HEK293 (cell line): ENCODE measurements at regions not wholly inside any gene's neighbourhood (a gene's known extent, or its start where the extent isn't known, plus 50 kb on each side); places are given as distances from the start of the nearest gene placed in this dataset.

Experiments used
- CTCF ChIA-PET: fragments of 350-600 bp; formaldehyde crosslinking; extraction: SDS; loops from one replicate; lab custom pipeline; 2021; ENCODE audit warnings: antibody characterized with exemption; lab: Yijun Ruan, JAX
- POLR2A ChIA-PET: fragments of 300-600 bp; formaldehyde crosslinking; extraction: SDS; loops from one replicate; lab custom pipeline; 2020; ENCODE audit warnings: antibody characterized with exemption, inconsistent platforms; lab: Yijun Ruan, JAX
- H3K27ac ChIP-seq: fragments of 200-500 bp; sonication (Bioruptor generic); 2 replicates; pipeline ENCODE4 v1.5.1; 2014; ENCODE audit warnings: low read depth, low read length, control low read depth, inconsistent platforms; ENCODE audit errors: extremely low read depth
- H3K36me3 ChIP-seq, 2 experiments: fragments of 200-500 bp in 1 of 2; sonication (Bioruptor generic) in 1 of 2; 1 replicate in 1 of 2; 2 replicates in 1 of 2; pipeline ENCODE4 v1.5.1; 2014 to 2017; ENCODE audit warnings: inconsistent platforms in 2 of 2, low read length in 2 of 2; ENCODE audit not compliant: control insufficient read depth in 2 of 2, insufficient read depth in 1 of 2
- H3K4me1 ChIP-seq: fragments of 200-500 bp; sonication (Bioruptor generic); 2 replicates; pipeline ENCODE4 v1.5.1; 2014; ENCODE audit warnings: mild to moderate bottlenecking, low read length, inconsistent platforms; ENCODE audit not compliant: control insufficient read depth, insufficient read depth
- H3K4me3 ChIP-seq: 2 replicates; pipeline ENCODE4 v1.5.1; 2011; ENCODE audit warnings: low read depth, mild to moderate bottlenecking, control low read depth, low read length, moderate library complexity
- H3K9me3 ChIP-seq: fragments of 200-500 bp; sonication (Bioruptor generic); 2 replicates; pipeline ENCODE4 v1.5.1; 2014; ENCODE audit warnings: low read depth, low read length, inconsistent platforms; ENCODE audit not compliant: control insufficient read depth, insufficient read depth
- BCL11A ChIP-seq: fragments of 450-650 bp; formaldehyde crosslinking; IDR thresholded peaks from 2 replicates; pipeline ENCODE4 v1.5.1; 2016; ENCODE audit warnings: low read depth, missing biosample characterization, missing genetic modification characterization
- EGR2 ChIP-seq: fragments of 450-650 bp; formaldehyde crosslinking; IDR thresholded peaks from 2 replicates; pipeline ENCODE4 v1.5.1; 2016; ENCODE audit warnings: low read depth, missing biosample characterization, missing genetic modification characterization
- GFI1B ChIP-seq: fragments of 450-650 bp; formaldehyde crosslinking; IDR thresholded peaks from 2 replicates; pipeline ENCODE4 v1.5.1; 2016; ENCODE audit warnings: missing biosample characterization, missing genetic modification characterization
- PRDM1 ChIP-seq: fragments of 450-650 bp; formaldehyde crosslinking; IDR thresholded peaks from 2 replicates; pipeline ENCODE4; 2016; ENCODE audit warnings: missing biosample characterization, missing genetic modification characterization
- PRDM10 ChIP-seq: fragments of 450-650 bp; formaldehyde crosslinking; IDR thresholded peaks from 2 replicates; pipeline ENCODE4 v1.5.1; 2016; ENCODE audit warnings: missing biosample characterization, missing genetic modification characterization
- REPIN1 ChIP-seq: fragments of 450-650 bp; formaldehyde crosslinking; IDR thresholded peaks from 2 replicates; pipeline ENCODE4 v1.5.1; 2017; ENCODE audit warnings: missing biosample characterization, missing genetic modification characterization, low read depth
- ZBTB17 ChIP-seq: fragments of 450-650 bp; formaldehyde crosslinking; IDR thresholded peaks from 2 replicates; pipeline ENCODE4 v1.5.1; 2016; ENCODE audit warnings: missing biosample characterization, missing genetic modification characterization
- ZBTB20 ChIP-seq: fragments of 450-650 bp; formaldehyde crosslinking; IDR thresholded peaks from 2 replicates; pipeline ENCODE4 v1.5.1; 2016; ENCODE audit warnings: missing biosample characterization, missing genetic modification characterization
- ZBTB44 ChIP-seq: fragments of 450-650 bp; IDR thresholded peaks from 2 replicates; pipeline ENCODE4 v1.5.1; 2018; ENCODE audit warnings: missing biosample characterization, mild to moderate bottlenecking, missing genetic modification characterization
- ZFP41 ChIP-seq: fragments of 450-650 bp; formaldehyde crosslinking; IDR thresholded peaks from 2 replicates; pipeline ENCODE4 v1.5.1; 2016; ENCODE audit warnings: missing biosample characterization, missing genetic modification characterization, borderline replicate concordance
- ZNF155 ChIP-seq: fragments of 450-650 bp; formaldehyde crosslinking; IDR thresholded peaks from 2 replicates; pipeline ENCODE4 v1.5.1; 2016; ENCODE audit warnings: missing biosample characterization, missing genetic modification characterization
- ZNF2 ChIP-seq: fragments of 450-650 bp; formaldehyde crosslinking; IDR thresholded peaks from 2 replicates; pipeline ENCODE4 v1.5.1; 2016; ENCODE audit warnings: missing biosample characterization, missing genetic modification characterization
- ZNF266 ChIP-seq: fragments of 450-650 bp; formaldehyde crosslinking; IDR thresholded peaks from 2 replicates; pipeline ENCODE4 v1.5.1; 2016; ENCODE audit warnings: missing biosample characterization, missing genetic modification characterization, low read depth
- ZNF274 ChIP-seq, 2 experiments: fragments of 200-500 bp in 1 of 2; fragments of 450-650 bp in 1 of 2; sonication (Bioruptor generic) in 1 of 2; formaldehyde crosslinking in 1 of 2; IDR thresholded peaks; 2 replicates each; pipeline versions ENCODE4 v1.5.1 to v1.6.1; 2014 to 2016; ENCODE audit warnings: borderline replicate concordance in 1 of 2, inconsistent platforms in 1 of 2, low read length in 1 of 2, missing biosample characterization in 1 of 2, missing genetic modification characterization in 1 of 2
- ZNF324 ChIP-seq: fragments of 450-650 bp; formaldehyde crosslinking; IDR thresholded peaks from 2 replicates; pipeline ENCODE4 v1.5.1; 2016; ENCODE audit warnings: missing biosample characterization, missing genetic modification characterization
- ZNF366 ChIP-seq: fragments of 450-650 bp; formaldehyde crosslinking; conservative IDR thresholded peaks from 2 replicates; pipeline ENCODE4 v1.5.1; 2016; ENCODE audit warnings: missing biosample characterization, missing genetic modification characterization
- ZNF501 ChIP-seq: fragments of 450-650 bp; formaldehyde crosslinking; IDR thresholded peaks from 2 replicates; pipeline ENCODE4 v1.5.1; 2016; ENCODE audit warnings: missing biosample characterization, missing genetic modification characterization
- ZNF548 ChIP-seq: fragments of 450-650 bp; formaldehyde crosslinking; IDR thresholded peaks from 2 replicates; pipeline ENCODE4 v1.5.1; 2016; ENCODE audit warnings: missing biosample characterization, missing genetic modification characterization
- ZNF580 ChIP-seq: fragments of 450-650 bp; formaldehyde crosslinking; IDR thresholded peaks from 2 replicates; pipeline ENCODE4 v1.5.1; 2016; ENCODE audit warnings: missing biosample characterization, missing genetic modification characterization
- ZNF596 ChIP-seq: fragments of 450-650 bp; IDR thresholded peaks from 2 replicates; pipeline ENCODE4 v1.5.0; 2018; ENCODE audit warnings: missing biosample characterization, mild to moderate bottlenecking, missing genetic modification characterization, moderate library complexity
- ZNF626 ChIP-seq: fragments of 450-650 bp; sonication (Bioruptor Pico); formaldehyde crosslinking; IDR thresholded peaks from 2 replicates; pipeline ENCODE4 v1.5.1; 2018; ENCODE audit warnings: missing biosample characterization, missing genetic modification characterization, inconsistent platforms
- ZNF629 ChIP-seq: fragments of 450-650 bp; formaldehyde crosslinking; IDR thresholded peaks from 2 replicates; pipeline ENCODE4 v1.5.1; 2017; ENCODE audit warnings: missing biosample characterization, missing genetic modification characterization
- TF ChIP-seq, protein P1 (sequence below): fragments of 450-650 bp; formaldehyde crosslinking; IDR thresholded peaks from 2 replicates; pipeline ENCODE4 v1.5.1; 2016; ENCODE audit warnings: missing biosample characterization, missing genetic modification characterization
- TF ChIP-seq, protein P2 (sequence below): fragments of 450-650 bp; formaldehyde crosslinking; conservative IDR thresholded peaks from 2 replicates; pipeline ENCODE4 v1.5.1; 2016; ENCODE audit warnings: low read depth, missing biosample characterization, missing genetic modification characterization

DNA sequence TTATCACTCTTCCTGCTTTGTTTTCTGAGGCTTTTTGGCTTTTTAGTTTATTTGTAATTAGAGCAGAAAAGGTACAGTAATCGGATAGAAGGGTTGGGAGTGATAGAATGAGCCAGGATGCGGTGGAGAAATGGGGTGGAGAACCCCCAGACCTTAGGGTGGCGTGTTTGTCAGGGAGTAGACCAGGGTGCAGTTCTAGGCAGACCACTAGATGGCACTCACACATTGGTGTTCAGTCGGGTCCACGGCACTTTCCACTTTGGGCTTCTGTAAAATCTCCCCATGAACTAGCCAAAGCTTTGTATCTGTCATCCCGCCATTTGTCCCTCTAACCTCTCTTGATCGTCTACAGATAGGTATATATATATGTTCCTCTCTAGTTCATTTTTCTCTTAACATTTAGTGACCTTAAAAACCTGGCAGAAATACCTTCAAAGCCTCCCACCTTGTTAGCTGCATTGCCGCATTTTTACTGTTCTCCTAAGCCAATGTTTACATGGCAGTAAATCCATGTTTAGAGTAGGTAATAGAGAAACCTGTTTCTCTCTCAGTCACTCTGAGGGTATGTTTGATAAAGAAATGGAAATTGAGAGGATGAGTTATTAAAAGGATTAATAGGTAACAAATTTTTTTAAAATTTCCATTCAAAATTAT is 154.9 kb downstream of the TM9SF2 start (continued):
- TF ChIP-seq ZNF596 (tag by site-specific recombination) (peak; percentile 68), ZNF274 (IDR thresholded peaks at IDR 0.05; ENCODE audit: low read length) (no peak), ZNF274 (tag by site-specific recombination; IDR thresholded peaks at IDR 0.05; ENCODE audit: borderline replicate concordance) (no peak), ZBTB44 (tag by site-specific recombination) (0 out of 2 replicates have a peak, but pooled peaks have one; percentile 27), ZNF629 (no peak), PRDM1 (tag by site-specific recombination) (no peak), ZBTB17 (tag by site-specific recombination) (peak; percentile 66), ZBTB20 (no peak), ZNF501 (peak; percentile 49; the same call in 1 of the 2 replicates), ZNF266 (tag by site-specific recombination) (no peak), ZNF366 (tag by site-specific recombination) (0 out of 2 replicates have a peak, but pooled peaks have one; percentile 50), PRDM10 (tag by site-specific recombination) (peak; percentile 62), ZNF2 (tag by site-specific recombination) (peak; percentile 60; the same call in 1 of the 2 replicates)
- TF ChIP-seq, protein P1, sequence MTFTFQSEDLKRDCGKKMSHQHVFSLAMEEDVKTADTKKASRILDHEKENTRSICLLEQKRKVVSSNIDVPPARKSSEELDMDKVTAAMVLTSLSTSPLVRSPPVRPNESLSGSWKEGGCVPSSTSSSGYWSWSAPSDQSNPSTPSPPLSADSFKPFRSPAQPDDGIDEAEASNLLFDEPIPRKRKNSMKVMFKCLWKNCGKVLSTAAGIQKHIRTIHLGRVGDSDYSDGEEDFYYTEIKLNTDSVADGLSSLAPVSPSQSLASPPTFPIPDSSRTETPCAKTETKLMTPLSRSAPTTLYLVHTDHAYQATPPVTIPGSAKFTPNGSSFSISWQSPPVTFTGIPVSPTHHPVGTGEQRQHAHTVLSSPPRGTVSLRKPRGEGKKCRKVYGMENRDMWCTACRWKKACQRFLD (tag by site-specific recombination), result no peak

GRCh38 chr13:99655351-99656091 is 154.2 kb downstream of the TM9SF2 start:
- Histone ChIP-seq H3K4me1 (peaks cover 7% of the 10 kb centered on the region; the same call in 1 of the 2 replicates), H3K27ac (no peak overlapping the region), H3K4me3 (no peak overlapping the region), H3K9me3 (no peaks in the 10 kb centered on the region), H3K36me3 (no peaks in the 10 kb centered on the region)
- ChIA-PET CTCF (interaction anchor here (0.6 to 4.0 kb wide), 23 partner anchors 16 to 1472 kb away, joined by 3 to 15 read pairs (median 4); partner anchors contain the start of gene ZIC2), POLR2A (interaction anchor here (1.0 kb wide), 1 partner anchor 10 kb away, joined by 4 read pairs; no protein-coding TSS in a partner anchor)
- TF ChIP-seq ZBTB17 (tag by site-specific recombination) (no peak), GFI1B (tag by site-specific recombination) (no peak), ZNF580 (tag by site-specific recombination) (no peak), ZNF548 (tag by site-specific recombination) (no peak), BCL11A (no peak), ZNF155 (tag by site-specific recombination) (no peak), EGR2 (tag by site-specific recombination) (no peak), ZFP41 (no peak), REPIN1 (tag by site-specific recombination) (no peak), ZNF324 (tag by site-specific recombination) (no peak), ZNF626 (tag by site-specific recombination) (no peak)
- TF ChIP-seq, protein P2, sequence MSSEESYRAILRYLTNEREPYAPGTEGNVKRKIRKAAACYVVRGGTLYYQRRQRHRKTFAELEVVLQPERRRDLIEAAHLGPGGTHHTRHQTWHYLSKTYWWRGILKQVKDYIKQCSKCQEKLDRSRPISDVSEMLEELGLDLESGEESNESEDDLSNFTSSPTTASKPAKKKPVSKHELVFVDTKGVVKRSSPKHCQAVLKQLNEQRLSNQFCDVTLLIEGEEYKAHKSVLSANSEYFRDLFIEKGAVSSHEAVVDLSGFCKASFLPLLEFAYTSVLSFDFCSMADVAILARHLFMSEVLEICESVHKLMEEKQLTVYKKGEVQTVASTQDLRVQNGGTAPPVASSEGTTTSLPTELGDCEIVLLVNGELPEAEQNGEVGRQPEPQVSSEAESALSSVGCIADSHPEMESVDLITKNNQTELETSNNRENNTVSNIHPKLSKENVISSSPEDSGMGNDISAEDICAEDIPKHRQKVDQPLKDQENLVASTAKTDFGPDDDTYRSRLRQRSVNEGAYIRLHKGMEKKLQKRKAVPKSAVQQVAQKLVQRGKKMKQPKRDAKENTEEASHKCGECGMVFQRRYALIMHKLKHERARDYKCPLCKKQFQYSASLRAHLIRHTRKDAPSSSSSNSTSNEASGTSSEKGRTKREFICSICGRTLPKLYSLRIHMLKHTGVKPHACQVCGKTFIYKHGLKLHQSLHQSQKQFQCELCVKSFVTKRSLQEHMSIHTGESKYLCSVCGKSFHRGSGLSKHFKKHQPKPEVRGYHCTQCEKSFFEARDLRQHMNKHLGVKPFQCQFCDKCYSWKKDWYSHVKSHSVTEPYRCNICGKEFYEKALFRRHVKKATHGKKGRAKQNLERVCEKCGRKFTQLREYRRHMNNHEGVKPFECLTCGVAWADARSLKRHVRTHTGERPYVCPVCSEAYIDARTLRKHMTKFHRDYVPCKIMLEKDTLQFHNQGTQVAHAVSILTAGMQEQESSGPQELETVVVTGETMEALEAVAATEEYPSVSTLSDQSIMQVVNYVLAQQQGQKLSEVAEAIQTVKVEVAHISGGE (tag by site-specific recombination), result no peak
